PC-3 (cell line): ENCODE measurements at regions not wholly inside any gene's neighbourhood (a gene's known extent, or its start where the extent isn't known, plus 50 kb on each side); places are given as distances from the start of the nearest gene placed in this dataset.

Source experiments
- EZH2 ChIP-seq: fragments of 300-600 bp; sonication (generic); IDR thresholded peaks from one replicate; pipeline ENCODE4 v1.6.1; 2017; ENCODE audit warnings: antibody characterized with exemption, mild to moderate bottlenecking, low read length; ENCODE audit not compliant: unreplicated experiment
- EZH2phosphoT487 ChIP-seq: fragments of 300-600 bp; sonication (generic); IDR thresholded peaks from 2 replicates; pipeline ENCODE4 v1.6.1; 2018; ENCODE audit warnings: mild to moderate bottlenecking, antibody characterized with exemption, low read length, borderline replicate concordance
- TF ChIP-seq, protein P1 (sequence below): fragments of 300-600 bp; sonication (generic); conservative IDR thresholded peaks from 2 replicates; pipeline ENCODE4 v1.5.1; 2017; ENCODE audit warnings: antibody characterized with exemption, low read depth, mild to moderate bottlenecking, low read length

DNA sequence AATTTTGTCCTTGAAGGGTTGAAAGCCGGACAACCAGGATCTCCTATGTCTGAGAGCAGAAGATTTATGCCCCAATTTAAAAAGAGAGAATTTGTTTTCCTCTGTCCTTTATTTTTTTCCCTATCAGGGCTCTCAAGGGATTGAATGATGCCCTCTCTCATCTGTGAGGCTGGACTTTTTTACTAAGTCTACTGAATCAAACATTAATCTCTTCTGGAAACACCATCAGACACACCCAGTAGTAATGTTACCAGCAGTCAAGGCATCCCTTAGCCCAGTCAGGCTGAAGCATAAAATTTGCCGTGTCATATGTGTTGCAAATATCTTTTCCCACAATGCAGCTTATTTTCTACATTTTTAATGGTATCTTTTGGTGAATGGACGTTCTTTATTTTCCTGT, 1497.9 kb downstream of the MAT2B start:
- TF ChIP-seq, protein P1, sequence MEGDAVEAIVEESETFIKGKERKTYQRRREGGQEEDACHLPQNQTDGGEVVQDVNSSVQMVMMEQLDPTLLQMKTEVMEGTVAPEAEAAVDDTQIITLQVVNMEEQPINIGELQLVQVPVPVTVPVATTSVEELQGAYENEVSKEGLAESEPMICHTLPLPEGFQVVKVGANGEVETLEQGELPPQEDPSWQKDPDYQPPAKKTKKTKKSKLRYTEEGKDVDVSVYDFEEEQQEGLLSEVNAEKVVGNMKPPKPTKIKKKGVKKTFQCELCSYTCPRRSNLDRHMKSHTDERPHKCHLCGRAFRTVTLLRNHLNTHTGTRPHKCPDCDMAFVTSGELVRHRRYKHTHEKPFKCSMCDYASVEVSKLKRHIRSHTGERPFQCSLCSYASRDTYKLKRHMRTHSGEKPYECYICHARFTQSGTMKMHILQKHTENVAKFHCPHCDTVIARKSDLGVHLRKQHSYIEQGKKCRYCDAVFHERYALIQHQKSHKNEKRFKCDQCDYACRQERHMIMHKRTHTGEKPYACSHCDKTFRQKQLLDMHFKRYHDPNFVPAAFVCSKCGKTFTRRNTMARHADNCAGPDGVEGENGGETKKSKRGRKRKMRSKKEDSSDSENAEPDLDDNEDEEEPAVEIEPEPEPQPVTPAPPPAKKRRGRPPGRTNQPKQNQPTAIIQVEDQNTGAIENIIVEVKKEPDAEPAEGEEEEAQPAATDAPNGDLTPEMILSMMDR: no peak
- TF ChIP-seq EZH2phosphoT487 (no peak), EZH2 (no peak)
